K562 (cell line): ENCODE measurements at regions not wholly inside any gene's neighbourhood (a gene's known extent, or its start where the extent isn't known, plus 50 kb on each side); places are given as distances from the start of the nearest gene placed in this dataset.

Source experiments
- ATAC-seq: fragments of 200-7000 bp; cut with Tn5 transposase; 3 replicates; pipeline ENCODE4 v1.9.1; 2020; ENCODE audit warnings: moderate library complexity
- BruUV-seq: library from RNA; stranded (reverse); fragments of 400-500 nt; replicated peaks from 2 replicates; lab custom pipeline; 2021; lab: Mats Ljungman, UMichigan
- CTCF ChIA-PET: fragments of 300-600 bp; formaldehyde crosslinking; extraction: SDS; loops from one replicate; lab custom pipeline; 2021; ENCODE audit warnings: low intra/inter-chr PET ratio; lab: Yijun Ruan, JAX
- POLR2A ChIA-PET: fragments of 300-600, 350-650 bp; sonication (Branson Sonifier 250); formaldehyde crosslinking; extraction: SDS; loops from one replicate; lab custom pipeline; 2021; ENCODE audit warnings: antibody characterized with exemption, inconsistent platforms; lab: Yijun Ruan, JAX
- DNase-seq, 4 experiments: peaks; one replicate each; pipeline versions ENCODE4 v3.0.0 to v3.0.0-alpha.2; 2011 to 2018; ENCODE audit warnings: low spot score in 3 of 4, mixed read lengths in 3 of 4; ENCODE audit errors: extremely low read depth in 1 of 4
- FAIRE-seq: peaks from 2 replicates; lab custom pipeline; 2011; peaks lifted over from hg19 to GRCh38; lab: Jason Lieb, UNC
- H2AFZ ChIP-seq: 2 replicates; pipeline ENCODE4 v1.6.0; 2011; ENCODE audit warnings: low read depth, low read length, control low read depth, inconsistent platforms
- H3K27ac ChIP-seq: fragments of 200-600 bp; 3 replicates; pipeline ENCODE4 v1.8.0; 2011; ENCODE audit warnings: low read depth, mild to moderate bottlenecking, control low read depth, inconsistent platforms, low read length, moderate library complexity, mixed read lengths; ENCODE audit errors: extremely low read depth
- H3K27me3 ChIP-seq, 2 experiments: fragments of 300-600 bp in 1 of 2; 2 replicates in 1 of 2; 3 replicates in 1 of 2; pipeline versions ENCODE4 v1.6.0 to v1.8.0; 2011; ENCODE audit warnings: inconsistent platforms in 2 of 2, low read length in 2 of 2, mild to moderate bottlenecking in 1 of 2, mixed read lengths in 1 of 2, moderate library complexity in 1 of 2; ENCODE audit not compliant: control insufficient read depth in 2 of 2, insufficient read depth in 2 of 2
- H3K36me3 ChIP-seq: fragments of 300-600 bp; 3 replicates; pipeline ENCODE4 v1.8.0; 2011; ENCODE audit warnings: mild to moderate bottlenecking, low read length, inconsistent platforms; ENCODE audit not compliant: control insufficient read depth, insufficient read depth
- H3K4me1 ChIP-seq, 2 experiments: fragments of 200-600 bp in 1 of 2; replicated peaks in 1 of 2; 2 replicates in 1 of 2; 3 replicates in 1 of 2; pipeline versions ENCODE4 v1.5.1 to v1.8.0; 2011; ENCODE audit warnings: inconsistent platforms in 2 of 2, low read length in 2 of 2, mild to moderate bottlenecking in 1 of 2, mixed read lengths in 1 of 2, moderate library complexity in 1 of 2; ENCODE audit not compliant: control insufficient read depth in 2 of 2, insufficient read depth in 2 of 2
- H3K4me2 ChIP-seq: 2 replicates; pipeline ENCODE4 v1.6.1; 2011; ENCODE audit warnings: low read length, control low read depth, inconsistent platforms, mixed read lengths; ENCODE audit not compliant: insufficient read depth
- H3K4me3 ChIP-seq: fragments of 200-600 bp; sonication (generic), shearing (Covaris generic); 2 replicates; pipeline ENCODE4 v1.5.1; 2016; ENCODE audit warnings: control low read depth, inconsistent platforms
- H3K79me2 ChIP-seq: fragments of 200-600 bp; 3 replicates; pipeline ENCODE4 v1.8.0; 2011; ENCODE audit warnings: low read length, inconsistent platforms; ENCODE audit not compliant: control insufficient read depth, insufficient read depth
- H3K9ac ChIP-seq, 2 experiments: 2 replicates each; pipeline versions ENCODE4 v1.6.0 to v1.6.1; 2011; ENCODE audit warnings: low read depth in 2 of 2, low read length in 2 of 2, control low read depth in 1 of 2, inconsistent platforms in 1 of 2, mild to moderate bottlenecking in 1 of 2, mixed read lengths in 1 of 2; ENCODE audit not compliant: insufficient read depth in 1 of 2
- H3K9me1 ChIP-seq: one replicate; pipeline ENCODE4 v1.6.0; 2011; ENCODE audit warnings: inconsistent platforms, mild to moderate bottlenecking, low read length, moderate library complexity; ENCODE audit not compliant: control insufficient read depth, insufficient read depth
- H3K9me3 ChIP-seq: replicated peaks from 2 replicates; pipeline ENCODE4 v1.5.1; 2011; ENCODE audit warnings: low read depth, low read length, inconsistent platforms; ENCODE audit not compliant: control insufficient read depth, insufficient read depth
- H4K20me1 ChIP-seq: replicated peaks from 2 replicates; pipeline ENCODE4 v1.6.1; 2011; ENCODE audit warnings: low read length, inconsistent platforms, mixed read lengths; ENCODE audit not compliant: control insufficient read depth, insufficient read depth
- ARID2 ChIP-seq: fragments of 450-650 bp; IDR thresholded peaks from 2 replicates; pipeline ENCODE4 v1.6.1; 2017; ENCODE audit warnings: antibody characterized with exemption, mild to moderate bottlenecking
- C11orf30 ChIP-seq: fragments of 450-650 bp; IDR thresholded peaks from 2 replicates; pipeline ENCODE4 v1.6.1; 2016; ENCODE audit warnings: low read depth, mild to moderate bottlenecking
- CBFA2T2 ChIP-seq: fragments of 450-650 bp; conservative IDR thresholded peaks from 2 replicates; pipeline ENCODE4 v1.6.1; 2017; ENCODE audit warnings: mild to moderate bottlenecking
- CBX8 ChIP-seq: fragments of 200-600 bp; sonication (generic); IDR thresholded peaks from 2 replicates; pipeline ENCODE4 v1.6.1; 2012; ENCODE audit warnings: borderline replicate concordance, mixed run types, low read depth, mild to moderate bottlenecking, moderate library complexity, mixed read lengths, low read length, control low read depth, inconsistent platforms; ENCODE audit not compliant: poor library complexity, severe bottlenecking; ENCODE audit errors: extremely low read depth
- ETS2 ChIP-seq: IDR thresholded peaks from 2 replicates; pipeline ENCODE4 v1.6.1; 2016; ENCODE audit warnings: borderline replicate concordance, missing genetic modification characterization, mild to moderate bottlenecking, moderate library complexity, missing compliant biosample characterization; ENCODE audit not compliant: poor library complexity, severe bottlenecking
- MAFK ChIP-seq: IDR thresholded peaks from 2 replicates; pipeline ENCODE4 v1.6.1; 2011; ENCODE audit warnings: low read length, improper control_type of control experiment
- TARDBP ChIP-seq: fragments of 450-650 bp; IDR thresholded peaks from 2 replicates; pipeline ENCODE4 v1.6.1; 2016
- TEAD1 ChIP-seq, 2 experiments: fragments of 450-650 bp in 1 of 2; sonication (generic) in 1 of 2; formaldehyde crosslinking; IDR thresholded peaks; 2 replicates each; pipeline versions ENCODE4 v1.4.0 to v1.8.0; 2020 to 2022; ENCODE audit warnings: mild to moderate bottlenecking in 2 of 2, missing genetic modification reagents in 1 of 2
- THRB ChIP-seq: fragments of 450-650 bp; formaldehyde crosslinking; conservative IDR thresholded peaks from 2 replicates; pipeline ENCODE4 v1.4.0; 2022; ENCODE audit warnings: mild to moderate bottlenecking, missing genetic modification characterization
- ZC3H11A ChIP-seq: IDR thresholded peaks from 2 replicates; pipeline ENCODE4 v1.6.1; 2012; ENCODE audit warnings: low read depth, low read length, improper control_type of control experiment
- ZFP36 ChIP-seq: fragments of 150-350 bp; IDR thresholded peaks from 2 replicates; pipeline ENCODE4 v1.6.1; 2018; ENCODE audit warnings: low read length, low read depth; ENCODE audit not compliant: partially characterized antibody
- ZNF384 ChIP-seq: IDR thresholded peaks from 2 replicates; pipeline ENCODE4 v1.6.1; 2012; ENCODE audit warnings: low read depth, low read length, improper control_type of control experiment
- ZNF408 ChIP-seq: fragments of 250-450 bp; sonication (Bioruptor Pico); IDR thresholded peaks from 2 replicates; pipeline ENCODE4 v1.4.0; 2020; ENCODE audit warnings: low read depth, mild to moderate bottlenecking, moderate library complexity
- ZNF584 ChIP-seq: fragments of 200-800 bp; sonication (Bioruptor generic); IDR thresholded peaks from 2 replicates; pipeline ENCODE4 v1.6.1; 2016; ENCODE audit warnings: low read depth, mild to moderate bottlenecking, missing genetic modification characterization, missing compliant biosample characterization
- ZNF707 ChIP-seq: fragments of 250-450 bp; sonication (Bioruptor Pico); conservative IDR thresholded peaks from 2 replicates; pipeline ENCODE4 v1.8.0; 2022; ENCODE audit warnings: inconsistent platforms, mild to moderate bottlenecking, moderate library complexity
- WGBS: fragments of 100-300 bp; shearing (Covaris generic); methylation state at CpG from one replicate; pipeline ENCODE4 v1.1.6; 2016; ENCODE audit warnings: low coverage, mixed read lengths; ENCODE audit not compliant: insufficient coverage; ENCODE audit errors: missing lambda C conversion rate; 5-methylcytosine and 5-hydroxymethylcytosine counted together
- in situ Hi-C: fragments of 300-500 bp; cut with MboI; formaldehyde crosslinking; loops from 4 replicates; pipeline ENCODE4 v1.15.0; 2018; ENCODE audit warnings: inconsistent platforms, mixed read lengths
- intact Hi-C: fragments of 100-400 bp; cut with micrococcal nuclease; formaldehyde crosslinking; loops from 2 replicates; pipeline ENCODE4 v1.14.2; 2022

- Histone ChIP-seq H3K9ac (no peak overlapping the region), H3K9me1 (no peaks in the 10 kb centered on the region), H3K4me3 (no peak overlapping the region), H3K4me1 (no peaks in the 10 kb centered on the region), H2AFZ (no peak overlapping the region), H3K79me2 (no peaks in the 10 kb centered on the region), H3K36me3 (no peaks in the 10 kb centered on the region), H3K27me3 (peaks cover 2 to 30% of the 10 kb centered on the region in 2 experiments; a peak in 4 of 5 replicates), H4K20me1 (no peaks in the 10 kb centered on the region), H3K4me2 (no peak overlapping the region), H3K27ac (no peak overlapping the region), H3K9me3 (no peaks in the 10 kb centered on the region)
- no TSS peak for BruUV-seq
- CTCF ChIA-PET = no interaction called here
- TF ChIP-seq C11orf30 (no peak), CBFA2T2 (no peak), CBX8 (no peak), THRB (CRISPR knock-in tag) (no peak), ZC3H11A (no peak), ZNF584 (CRISPR knock-in tag) (no peak), MAFK (no peak), ZNF707 (CRISPR knock-in tag) (no peak), ETS2 (tag) (no peak), TARDBP (no peak), ZFP36 (no peak), TEAD1 (CRISPR knock-in tag; IDR thresholded peaks at IDR 0.05) (no peak), ARID2 (no peak), ZNF408 (CRISPR knock-in tag) (no peak), ZNF384 (no peak)
- WGBS = 9% methylated on average over 13 of the region's 16 CpGs
- in situ Hi-C loops (no loop called here), intact Hi-C loops (no loop called here)
- DNase-seq (no peak), ATAC-seq (no peak), FAIRE-seq (no peak)
- POLR2A ChIA-PET = no interaction called here
Measured at GRCh38 chr22:47552541-47553205, 790.2 kb downstream of the TBC1D22A start.
